HepG2 (cell line): ENCODE measurements at regions not wholly inside any gene's neighbourhood (a gene's known extent, or its start where the extent isn't known, plus 50 kb on each side); places are given as distances from the start of the nearest gene placed in this dataset.

Experiments used
- ATAC-seq: fragments of 200-7000 bp; cut with Tn5 transposase; 3 replicates; pipeline ENCODE4 v1.9.1; 2020; ENCODE audit warnings: mild to moderate bottlenecking, moderate library complexity
- BruUV-seq: library from RNA; stranded (reverse); fragments of 400-500 nt; replicated peaks from 2 replicates; lab custom pipeline; 2021; lab: Mats Ljungman, UMichigan
- CTCF ChIA-PET: fragments of 300-600 bp; formaldehyde crosslinking; extraction: SDS; loops from one replicate; lab custom pipeline; 2021; ENCODE audit warnings: low total read pairs, inconsistent platforms, low intra/inter-chr PET ratio; lab: Yijun Ruan, JAX
- POLR2A ChIA-PET: fragments of 350-600 bp; sonication (Branson Sonifier 250); formaldehyde crosslinking; loops from one replicate; lab custom pipeline; 2020; ENCODE audit warnings: antibody characterized with exemption, inconsistent platforms; lab: Yijun Ruan, JAX
- DNase-seq: peaks from one replicate; pipeline ENCODE4 v3.0.0-alpha.2; 2015; ENCODE audit warnings: low spot score
- FAIRE-seq: peaks from 3 replicates; lab custom pipeline; 2011; peaks lifted over from hg19 to GRCh38; lab: Jason Lieb, UNC
- H2AFZ ChIP-seq: one replicate; pipeline ENCODE4 v1.6.1; 2011; ENCODE audit warnings: low read length, inconsistent platforms
- H3K27ac ChIP-seq: fragments of 300-600 bp; 3 replicates; pipeline ENCODE4 v1.8.0; 2011; ENCODE audit warnings: mixed run types, mild to moderate bottlenecking, mixed read lengths, low read length, inconsistent platforms; ENCODE audit not compliant: insufficient read depth; ENCODE audit errors: extremely low read length
- H3K27me3 ChIP-seq, 2 experiments: fragments of 200-600 bp in 1 of 2; 2 replicates in 1 of 2; 3 replicates in 1 of 2; pipeline versions ENCODE4 v1.6.0 to v1.8.0; 2011; ENCODE audit warnings: low read length in 2 of 2, mild to moderate bottlenecking in 2 of 2, moderate library complexity in 2 of 2, inconsistent platforms in 1 of 2; ENCODE audit not compliant: insufficient read depth in 2 of 2, control insufficient read depth in 1 of 2
- H3K36me3 ChIP-seq, 2 experiments: fragments of 200-600 bp in 1 of 2; replicated peaks in 1 of 2; 2 replicates in 1 of 2; 3 replicates in 1 of 2; pipeline versions ENCODE4 v1.5.1 to v1.8.0; 2011; ENCODE audit warnings: low read length in 2 of 2, inconsistent platforms in 1 of 2; ENCODE audit not compliant: insufficient read depth in 2 of 2, control insufficient read depth in 1 of 2
- H3K4me1 ChIP-seq: 2 replicates; pipeline ENCODE4 v1.5.1; 2012; ENCODE audit warnings: low read length, inconsistent platforms; ENCODE audit not compliant: insufficient read depth
- H3K4me2 ChIP-seq: 2 replicates; pipeline ENCODE4 v1.6.0; 2011; ENCODE audit warnings: low read depth, low read length, inconsistent platforms
- H3K4me3 ChIP-seq, 3 experiments: fragments of 200-600 bp in 1 of 3; sonication (generic), shearing (Covaris generic) in 1 of 3; replicated peaks in 1 of 3; 2 replicates each; pipeline ENCODE4 v1.5.1; 2011 to 2016; ENCODE audit warnings: low read length in 3 of 3, inconsistent platforms in 2 of 3, low read depth in 2 of 3, mild to moderate bottlenecking in 2 of 3, control low read depth in 1 of 3, mixed read lengths in 1 of 3; ENCODE audit not compliant: insufficient read depth in 1 of 3
- H3K79me2 ChIP-seq: one replicate; pipeline ENCODE4 v1.6.1; 2011; ENCODE audit warnings: low read length, inconsistent platforms; ENCODE audit not compliant: insufficient read depth
- H3K9ac ChIP-seq: 2 replicates; pipeline ENCODE4 v1.6.0; 2011; ENCODE audit warnings: mild to moderate bottlenecking, low read depth, low read length, inconsistent platforms; ENCODE audit not compliant: insufficient read depth
- H3K9me3 ChIP-seq: 2 replicates; pipeline ENCODE4 v1.5.1; 2012; ENCODE audit warnings: mild to moderate bottlenecking, low read length
- H4K20me1 ChIP-seq: 2 replicates; pipeline ENCODE4 v1.6.0; 2011; ENCODE audit warnings: inconsistent platforms, mild to moderate bottlenecking, low read length, moderate library complexity; ENCODE audit not compliant: insufficient read depth
- DNMT1 ChIP-seq: sonication (generic); formaldehyde crosslinking; IDR thresholded peaks from 2 replicates; pipeline ENCODE4 v1.5.1; 2020; ENCODE audit warnings: mild to moderate bottlenecking, missing genetic modification reagents
- DZIP1 ChIP-seq: sonication (generic); formaldehyde crosslinking; IDR thresholded peaks from 2 replicates; pipeline ENCODE4 v1.5.0; 2020; ENCODE audit warnings: mild to moderate bottlenecking, missing genetic modification reagents
- EHMT2 ChIP-seq: fragments of 200-600 bp; sonication (generic); IDR thresholded peaks from 2 replicates; pipeline ENCODE4 v1.7.0; 2017; ENCODE audit warnings: antibody characterized with exemption, low read depth, low read length, borderline replicate concordance
- HOXA7 ChIP-seq: sonication (generic); formaldehyde crosslinking; IDR thresholded peaks from 2 replicates; pipeline ENCODE4 v1.8.1; 2022; ENCODE audit warnings: mild to moderate bottlenecking, missing genetic modification reagents, moderate library complexity
- IKZF4 ChIP-seq: sonication (generic); formaldehyde crosslinking; IDR thresholded peaks from 2 replicates; pipeline ENCODE4 v1.5.1; 2020; ENCODE audit warnings: borderline replicate concordance, mild to moderate bottlenecking, low read depth, missing genetic modification reagents; ENCODE audit errors: not compliant biosample characterization
- IRX3 ChIP-seq: sonication (generic); formaldehyde crosslinking; IDR thresholded peaks from 2 replicates; pipeline ENCODE4 v1.8.1; 2023; ENCODE audit warnings: mild to moderate bottlenecking, low read depth, missing genetic modification reagents, borderline replicate concordance
- ISX ChIP-seq: sonication (generic); formaldehyde crosslinking; conservative IDR thresholded peaks from 2 replicates; pipeline ENCODE4 v1.5.0; 2020; ENCODE audit warnings: missing genetic modification reagents
- NFYB ChIP-seq: sonication (generic); formaldehyde crosslinking; IDR thresholded peaks from 2 replicates; pipeline ENCODE4 v1.4.0; 2020; ENCODE audit warnings: missing genetic modification reagents
- NKX3-1 ChIP-seq: sonication (generic); formaldehyde crosslinking; IDR thresholded peaks from 2 replicates; pipeline ENCODE4 v1.5.0; 2020; ENCODE audit warnings: missing genetic modification reagents
- NR2F1 ChIP-seq, 2 experiments: fragments of 450-650 bp in 1 of 2; formaldehyde crosslinking in 1 of 2; IDR thresholded peaks; 2 replicates each; pipeline versions ENCODE4 v1.5.0 to v1.6.1; 2016 to 2020; ENCODE audit warnings: mild to moderate bottlenecking in 1 of 2, missing compliant biosample characterization in 1 of 2, missing genetic modification reagents in 1 of 2, moderate library complexity in 1 of 2
- PRDM15 ChIP-seq: sonication (generic); formaldehyde crosslinking; IDR thresholded peaks from 2 replicates; pipeline ENCODE4 v1.4.0; 2020; ENCODE audit warnings: missing genetic modification reagents
- WGBS: methylation state at CpG from one replicate; pipeline ENCODE4 v1.1.6; 2017; ENCODE audit warnings: low lambda C conversion rate; 5-methylcytosine and 5-hydroxymethylcytosine counted together
- in situ Hi-C: cut with HindIII; loops from 2 replicates; pipeline ENCODE4 v1.10.0; 2017; ENCODE audit warnings: low pct_unique_long_range_greater_than_20kb; ENCODE audit not compliant: extremely low pct_ligation_motif_present
- intact Hi-C: fragments of 100-400 bp; cut with micrococcal nuclease; formaldehyde crosslinking; loops from one replicate; pipeline ENCODE4 v1.10.0; 2022; ENCODE audit not compliant: unreplicated experiment

GRCh38 chr4:138405934-138406567 lies 163.9 kb upstream of the SLC7A11 start:
- TF ChIP-seq EHMT2 = no peak
- no peak for TF ChIP-seq PRDM15
- no peak for TF ChIP-seq DNMT1
- TF ChIP-seq ISX (CRISPR knock-in tag) = no peak
- no peak for TF ChIP-seq HOXA7
- no peak for TF ChIP-seq IRX3 (CRISPR knock-in tag)
- TF ChIP-seq NKX3-1 = no peak
- no peak for TF ChIP-seq DZIP1 (CRISPR knock-in tag)
- no peak for TF ChIP-seq IKZF4 (CRISPR knock-in tag)
- TF ChIP-seq NFYB (CRISPR knock-in tag) = no peak
- TF ChIP-seq NR2F1 (CRISPR knock-in tag; IDR thresholded peaks at IDR 0.05) = no peak
- TF ChIP-seq, all 625 proteins: peak for 0
- BruUV-seq = no TSS peak
- H2AFZ ChIP-seq = no peak overlapping the region
- no peak overlapping the region for H3K27ac ChIP-seq
- H3K4me2 ChIP-seq = no peak overlapping the region
- WGBS = 5% methylated on average over 1 of the region's 1 CpG
- ATAC-seq (no peak), DNase-seq (no peak), FAIRE-seq (no peak)
- no peaks in the 10 kb centered on the region for H3K4me1 ChIP-seq
- intact Hi-C loops (no loop called here), in situ Hi-C loops (no loop called here)
- ChIA-PET POLR2A (no interaction called here), CTCF (no interaction called here)
- no peaks in the 10 kb centered on the region; a peak in 1 of 5 replicates for H3K27me3 ChIP-seq
- H3K36me3 ChIP-seq = no peaks in the 10 kb centered on the region
- H3K4me3 ChIP-seq = no peak overlapping the region
- H4K20me1 ChIP-seq = no peaks in the 10 kb centered on the region
- H3K79me2 ChIP-seq = no peaks in the 10 kb centered on the region
- H3K9me3 ChIP-seq = no peaks in the 10 kb centered on the region
- no peak overlapping the region for H3K9ac ChIP-seq
